HepG2 (cell line): ENCODE measurements at regions not wholly inside any gene's neighbourhood (a gene's known extent, or its start where the extent isn't known, plus 50 kb on each side); places are given as distances from the start of the nearest gene placed in this dataset.

Experiments
- ATAC-seq: fragments of 200-7000 bp; cut with Tn5 transposase; 3 replicates; pipeline ENCODE4 v1.9.1; 2020; ENCODE audit warnings: mild to moderate bottlenecking, moderate library complexity
- BruUV-seq: library from RNA; stranded (reverse); fragments of 400-500 nt; replicated peaks from 2 replicates; lab custom pipeline; 2021; lab: Mats Ljungman, UMichigan
- CTCF ChIA-PET: fragments of 300-600 bp; formaldehyde crosslinking; extraction: SDS; loops from one replicate; lab custom pipeline; 2021; ENCODE audit warnings: low total read pairs, inconsistent platforms, low intra/inter-chr PET ratio; lab: Yijun Ruan, JAX
- POLR2A ChIA-PET: fragments of 350-600 bp; sonication (Branson Sonifier 250); formaldehyde crosslinking; loops from one replicate; lab custom pipeline; 2020; ENCODE audit warnings: antibody characterized with exemption, inconsistent platforms; lab: Yijun Ruan, JAX
- DNase-seq: peaks from one replicate; pipeline ENCODE4 v3.0.0-alpha.2; 2015; ENCODE audit warnings: low spot score
- FAIRE-seq: peaks from 3 replicates; lab custom pipeline; 2011; peaks lifted over from hg19 to GRCh38; lab: Jason Lieb, UNC
- H2AFZ ChIP-seq: one replicate; pipeline ENCODE4 v1.6.1; 2011; ENCODE audit warnings: low read length, inconsistent platforms
- H3K27ac ChIP-seq: fragments of 300-600 bp; 3 replicates; pipeline ENCODE4 v1.8.0; 2011; ENCODE audit warnings: mixed run types, mild to moderate bottlenecking, mixed read lengths, low read length, inconsistent platforms; ENCODE audit not compliant: insufficient read depth; ENCODE audit errors: extremely low read length
- H3K27me3 ChIP-seq, 2 experiments: fragments of 200-600 bp in 1 of 2; 2 replicates in 1 of 2; 3 replicates in 1 of 2; pipeline versions ENCODE4 v1.6.0 to v1.8.0; 2011; ENCODE audit warnings: low read length in 2 of 2, mild to moderate bottlenecking in 2 of 2, moderate library complexity in 2 of 2, inconsistent platforms in 1 of 2; ENCODE audit not compliant: insufficient read depth in 2 of 2, control insufficient read depth in 1 of 2
- H3K36me3 ChIP-seq, 2 experiments: fragments of 200-600 bp in 1 of 2; replicated peaks in 1 of 2; 2 replicates in 1 of 2; 3 replicates in 1 of 2; pipeline versions ENCODE4 v1.5.1 to v1.8.0; 2011; ENCODE audit warnings: low read length in 2 of 2, inconsistent platforms in 1 of 2; ENCODE audit not compliant: insufficient read depth in 2 of 2, control insufficient read depth in 1 of 2
- H3K4me1 ChIP-seq: 2 replicates; pipeline ENCODE4 v1.5.1; 2012; ENCODE audit warnings: low read length, inconsistent platforms; ENCODE audit not compliant: insufficient read depth
- H3K4me2 ChIP-seq: 2 replicates; pipeline ENCODE4 v1.6.0; 2011; ENCODE audit warnings: low read depth, low read length, inconsistent platforms
- H3K4me3 ChIP-seq, 3 experiments: fragments of 200-600 bp in 1 of 3; sonication (generic), shearing (Covaris generic) in 1 of 3; replicated peaks in 1 of 3; 2 replicates each; pipeline ENCODE4 v1.5.1; 2011 to 2016; ENCODE audit warnings: low read length in 3 of 3, inconsistent platforms in 2 of 3, low read depth in 2 of 3, mild to moderate bottlenecking in 2 of 3, control low read depth in 1 of 3, mixed read lengths in 1 of 3; ENCODE audit not compliant: insufficient read depth in 1 of 3
- H3K79me2 ChIP-seq: one replicate; pipeline ENCODE4 v1.6.1; 2011; ENCODE audit warnings: low read length, inconsistent platforms; ENCODE audit not compliant: insufficient read depth
- H3K9ac ChIP-seq: 2 replicates; pipeline ENCODE4 v1.6.0; 2011; ENCODE audit warnings: mild to moderate bottlenecking, low read depth, low read length, inconsistent platforms; ENCODE audit not compliant: insufficient read depth
- H3K9me3 ChIP-seq: 2 replicates; pipeline ENCODE4 v1.5.1; 2012; ENCODE audit warnings: mild to moderate bottlenecking, low read length
- H4K20me1 ChIP-seq: 2 replicates; pipeline ENCODE4 v1.6.0; 2011; ENCODE audit warnings: inconsistent platforms, mild to moderate bottlenecking, low read length, moderate library complexity; ENCODE audit not compliant: insufficient read depth
- ERF ChIP-seq: IDR thresholded peaks from 2 replicates; pipeline ENCODE4 v1.6.1; 2018; ENCODE audit warnings: missing biosample characterization, missing genetic modification reagents
- FOXO1 ChIP-seq: sonication (generic); formaldehyde crosslinking; IDR thresholded peaks from 2 replicates; pipeline ENCODE4 v1.4.0; 2020; ENCODE audit warnings: missing genetic modification reagents
- GATAD1 ChIP-seq: IDR thresholded peaks from 2 replicates; pipeline ENCODE4 v1.6.1; 2016; ENCODE audit warnings: missing genetic modification reagents, missing compliant biosample characterization
- GMEB2 ChIP-seq: IDR thresholded peaks from 2 replicates; pipeline ENCODE4 v1.6.1; 2016; ENCODE audit warnings: missing biosample characterization, missing genetic modification reagents, low read depth
- KLF12 ChIP-seq: sonication (generic); formaldehyde crosslinking; IDR thresholded peaks from 2 replicates; pipeline ENCODE4 v1.4.0; 2020; ENCODE audit warnings: missing genetic modification reagents, borderline replicate concordance
- MXD4 ChIP-seq: IDR thresholded peaks from 2 replicates; pipeline ENCODE4 v1.6.1; 2016; ENCODE audit warnings: mild to moderate bottlenecking, missing biosample characterization, missing genetic modification reagents
- PAF1 ChIP-seq: IDR thresholded peaks from 2 replicates; pipeline ENCODE4 v1.6.1; 2016; ENCODE audit warnings: missing genetic modification reagents, missing compliant biosample characterization
- SATB2 ChIP-seq: sonication (generic); formaldehyde crosslinking; IDR thresholded peaks from 2 replicates; pipeline ENCODE4 v1.5.0; 2020; ENCODE audit warnings: missing genetic modification reagents
- TAF1 ChIP-seq: sonication (generic); formaldehyde crosslinking; IDR thresholded peaks from 2 replicates; pipeline ENCODE4 v1.4.0; 2020; ENCODE audit warnings: missing genetic modification reagents
- TBL1XR1 ChIP-seq: fragments of 150-350 bp; IDR thresholded peaks from 2 replicates; pipeline ENCODE4 v1.6.1; 2014; ENCODE audit warnings: borderline replicate concordance, low read length; ENCODE audit not compliant: partially characterized antibody
- ZBTB44 ChIP-seq: sonication (generic); formaldehyde crosslinking; IDR thresholded peaks from 2 replicates; pipeline ENCODE4 v1.4.0; 2020; ENCODE audit warnings: missing genetic modification reagents
- ZFX ChIP-seq: sonication (generic); formaldehyde crosslinking; IDR thresholded peaks from 2 replicates; pipeline ENCODE4 v1.4.0; 2020; ENCODE audit warnings: mild to moderate bottlenecking, low read depth, missing genetic modification reagents, moderate library complexity
- ZKSCAN1 ChIP-seq: fragments of 150-350 bp; IDR thresholded peaks from 2 replicates; pipeline ENCODE4 v1.6.1; 2014; ENCODE audit warnings: low read length
- ZNF282 ChIP-seq: fragments of 450-650 bp; IDR thresholded peaks from 2 replicates; pipeline ENCODE4 v1.6.1; 2018; ENCODE audit not compliant: partially characterized antibody
- ZNF343 ChIP-seq: sonication (generic); formaldehyde crosslinking; IDR thresholded peaks from 2 replicates; pipeline ENCODE4 v1.4.0; 2020; ENCODE audit warnings: mild to moderate bottlenecking, missing genetic modification reagents
- ZNF432 ChIP-seq: sonication (generic); formaldehyde crosslinking; IDR thresholded peaks from 2 replicates; pipeline ENCODE4 v1.5.0; 2020; ENCODE audit warnings: missing genetic modification reagents, mild to moderate bottlenecking, borderline replicate concordance
- ZNF501 ChIP-seq: sonication (generic); formaldehyde crosslinking; IDR thresholded peaks from 2 replicates; pipeline ENCODE4 v1.5.1; 2020; ENCODE audit warnings: mild to moderate bottlenecking, moderate library complexity, missing genetic modification reagents
- ZNF652 ChIP-seq: IDR thresholded peaks from 2 replicates; pipeline ENCODE4 v1.6.1; 2016; ENCODE audit warnings: low read depth, borderline replicate concordance
- ZSCAN22 ChIP-seq: sonication (generic); formaldehyde crosslinking; IDR thresholded peaks from 2 replicates; pipeline ENCODE4 v1.4.0; 2020; ENCODE audit warnings: mild to moderate bottlenecking, missing genetic modification reagents
- WGBS: methylation state at CpG from one replicate; pipeline ENCODE4 v1.1.6; 2017; ENCODE audit warnings: low lambda C conversion rate; 5-methylcytosine and 5-hydroxymethylcytosine counted together
- in situ Hi-C: cut with HindIII; loops from 2 replicates; pipeline ENCODE4 v1.10.0; 2017; ENCODE audit warnings: low pct_unique_long_range_greater_than_20kb; ENCODE audit not compliant: extremely low pct_ligation_motif_present
- intact Hi-C: fragments of 100-400 bp; cut with micrococcal nuclease; formaldehyde crosslinking; loops from one replicate; pipeline ENCODE4 v1.10.0; 2022; ENCODE audit not compliant: unreplicated experiment

GRCh38 chr10:62626079-62626478 is 178.4 kb upstream of the ADO start:
- intact Hi-C loops, result no loop called here
- FAIRE-seq, result no peak

GRCh38 chr10:62626817-62627216 is 177.7 kb upstream of the ADO start:
- no peaks in the 10 kb centered on the region for H3K79me2 ChIP-seq
- intact Hi-C loops, result no loop called here
- ATAC-seq (no peak), DNase-seq (no peak), FAIRE-seq (no peak)
- WGBS, result 0% methylated on average over 2 of the region's 2 CpGs
- no peak overlapping the region for H3K27ac ChIP-seq
- no peak overlapping the region for H3K9ac ChIP-seq
- H2AFZ ChIP-seq, result no peak overlapping the region
- no peaks in the 10 kb centered on the region for H4K20me1 ChIP-seq
- no peak for TF ChIP-seq SATB2 (CRISPR knock-in tag)
- no peak for TF ChIP-seq GATAD1 (CRISPR knock-in tag)
- no peak for TF ChIP-seq ZBTB44 (CRISPR knock-in tag)
- no peak for TF ChIP-seq ZNF282
- no peak for TF ChIP-seq ZNF501 (CRISPR knock-in tag)
- no peak for TF ChIP-seq ZKSCAN1
- TF ChIP-seq ZFX (CRISPR knock-in tag), result no peak
- TF ChIP-seq PAF1 (CRISPR knock-in tag), result no peak
- no peak for TF ChIP-seq FOXO1 (CRISPR knock-in tag)
- TF ChIP-seq TAF1 (CRISPR knock-in tag), result no peak
- no peak for TF ChIP-seq ZNF343 (CRISPR knock-in tag)
- TF ChIP-seq GMEB2 (CRISPR knock-in tag), result no peak
- TF ChIP-seq ZNF432, result no peak
- TF ChIP-seq ZNF652, result no peak
- no peak for TF ChIP-seq TBL1XR1
- no peak for TF ChIP-seq ERF
- TF ChIP-seq KLF12 (CRISPR knock-in tag), result no peak
- no peak for TF ChIP-seq MXD4 (CRISPR knock-in tag)
- peaks cover 11% of the 10 kb centered on the region for H3K4me1 ChIP-seq
- no peaks in the 10 kb centered on the region for H3K9me3 ChIP-seq
- CTCF ChIA-PET, result no interaction called here
- POLR2A ChIA-PET, result no interaction called here
- H3K4me3 ChIP-seq, result no peak overlapping the region
- no peaks in the 10 kb centered on the region for H3K27me3 ChIP-seq
- H3K4me2 ChIP-seq, result no peak overlapping the region
- in situ Hi-C loops, result no loop called here
- no peaks in the 10 kb centered on the region for H3K36me3 ChIP-seq
- BruUV-seq, result no TSS peak

More at GRCh38 chr10:62626079-62626478, 178.4 kb upstream of the ADO start:
- ChIA-PET CTCF (no interaction called here), POLR2A (no interaction called here)
- Histone ChIP-seq H4K20me1 (no peaks in the 10 kb centered on the region), H3K27ac (no peak overlapping the region), H3K36me3 (no peaks in the 10 kb centered on the region), H3K9me3 (no peaks in the 10 kb centered on the region), H3K27me3 (no peaks in the 10 kb centered on the region), H3K9ac (no peak overlapping the region), H3K4me3 (no peak overlapping the region), H3K4me1 (peaks cover 11% of the 10 kb centered on the region), H2AFZ (no peak overlapping the region), H3K4me2 (no peak overlapping the region), H3K79me2 (no peaks in the 10 kb centered on the region)
- 14% methylated on average over 3 of the region's 3 CpGs for WGBS
- ATAC-seq (no peak), DNase-seq (no peak)
- BruUV-seq, result no TSS peak
- in situ Hi-C loops, result no loop called here
- no peak for TF ChIP-seq ZSCAN22
